ENCODE measurements at regions not wholly inside any gene's neighbourhood (a gene's known extent, or its start where the extent isn't known, plus 50 kb on each side); places are given as distances from the start of the nearest gene placed in this dataset.

GRCh38 chr14:38016497-38016896 lies 191.2 kb upstream of the SSTR1 start:
- TF ChIP-seq CTCF (conservative IDR thresholded peaks at IDR 0.05; ENCODE audit: low read depth, low read length) (peak; percentile 43), EZH2 (IDR thresholded peaks at IDR 0.05; ENCODE audit: borderline replicate concordance, low read depth, low read length, poor library complexity, severe bottlenecking) (no peak)
